H1 (cell line): ENCODE measurements at regions not wholly inside any gene's neighbourhood (a gene's known extent, or its start where the extent isn't known, plus 50 kb on each side); places are given as distances from the start of the nearest gene placed in this dataset.

Source experiments
- CTCF ChIA-PET: fragments of 300-600 bp; sonication (Branson Sonifier 250); formaldehyde crosslinking; loops from one replicate; lab custom pipeline; 2021; ENCODE audit not compliant: partially characterized antibody; lab: Charles Lee
- POLR2A ChIA-PET: fragments of 300-600 bp; sonication (Branson Sonifier 250); formaldehyde crosslinking; loops from one replicate; lab custom pipeline; 2021; ENCODE audit warnings: inconsistent platforms; ENCODE audit not compliant: partially characterized antibody; lab: Charles Lee
- DNase-seq, 2 experiments: peaks; one replicate each; pipeline versions ENCODE4 v3.0.0 to v3.0.0-alpha.2; 2010 to 2022; ENCODE audit warnings: low spot score in 2 of 2, low read depth in 1 of 2, mixed read lengths in 1 of 2
- FAIRE-seq: peaks from 2 replicates; lab custom pipeline; 2011; peaks lifted over from hg19 to GRCh38; lab: Jason Lieb, UNC
- H2AFZ ChIP-seq: 2 replicates; pipeline ENCODE4 v1.8.1; 2012; ENCODE audit warnings: low read length, inconsistent platforms
- H2AK5ac ChIP-seq: 2 replicates; pipeline ENCODE4 v1.6.1; 2013; ENCODE audit warnings: low read depth, low read length
- H2BK120ac ChIP-seq: replicated peaks from 2 replicates; pipeline ENCODE3; 2013; ENCODE audit warnings: low read depth, low read length, inconsistent platforms
- H2BK12ac ChIP-seq: 2 replicates; pipeline ENCODE4 v1.6.1; 2013; ENCODE audit warnings: low read depth, low read length
- H2BK15ac ChIP-seq: 2 replicates; pipeline ENCODE4 v1.6.1; 2013; ENCODE audit warnings: low read length
- H2BK20ac ChIP-seq: 2 replicates; pipeline ENCODE4 v1.6.1; 2013; ENCODE audit warnings: low read length
- H2BK5ac ChIP-seq: 2 replicates; pipeline ENCODE4 v1.6.1; 2013; ENCODE audit warnings: low read depth, low read length
- H3K14ac ChIP-seq: 2 replicates; pipeline ENCODE4 v1.6.1; 2013; ENCODE audit warnings: inconsistent platforms; ENCODE audit not compliant: insufficient read length
- H3K18ac ChIP-seq: 2 replicates; pipeline ENCODE4 v1.6.1; 2013; ENCODE audit warnings: low read length; ENCODE audit errors: extremely low read depth
- H3K23ac ChIP-seq: 2 replicates; pipeline ENCODE4 v1.6.1; 2013; ENCODE audit warnings: inconsistent platforms; ENCODE audit not compliant: insufficient read length
- H3K23me2 ChIP-seq: 2 replicates; pipeline ENCODE4 v1.6.1; 2013; ENCODE audit warnings: low read depth, low read length
- H3K27ac ChIP-seq: 2 replicates; pipeline ENCODE4 v1.6.1; 2011; ENCODE audit warnings: low read depth, low read length, inconsistent platforms
- H3K27me3 ChIP-seq, 4 experiments: replicated peaks in 1 of 4; 1 replicate in 1 of 4; 2 replicates in 3 of 4; pipeline versions ENCODE4 v1.6.1 to v1.8.1; 2011 to 2013; ENCODE audit warnings: low read length in 3 of 4, mild to moderate bottlenecking in 3 of 4, inconsistent platforms in 2 of 4, mixed read lengths in 2 of 4, moderate library complexity in 1 of 4; ENCODE audit not compliant: control insufficient read depth in 3 of 4, insufficient read depth in 3 of 4; ENCODE audit errors: extremely low read depth in 1 of 4
- H3K36me3 ChIP-seq, 4 experiments: 2 replicates each; pipeline versions ENCODE4 v1.6.1 to v1.8.1; 2011 to 2013; ENCODE audit warnings: mild to moderate bottlenecking in 4 of 4, low read length in 3 of 4, moderate library complexity in 2 of 4, control low read depth in 1 of 4, inconsistent platforms in 1 of 4; ENCODE audit not compliant: insufficient read depth in 4 of 4, control insufficient read depth in 2 of 4
- H3K4ac ChIP-seq: replicated peaks from 2 replicates; pipeline ENCODE3; 2013; ENCODE audit warnings: low read length, low read depth, mixed read lengths, inconsistent platforms; ENCODE audit not compliant: insufficient read length
- H3K4me1 ChIP-seq, 4 experiments: replicated peaks in 1 of 4; 1 replicate in 1 of 4; 2 replicates in 3 of 4; pipeline versions ENCODE4 v1.6.1 to v1.8.1; 2011 to 2013; ENCODE audit warnings: low read length in 3 of 4, inconsistent platforms in 2 of 4, mixed read lengths in 1 of 4; ENCODE audit not compliant: insufficient read depth in 4 of 4, control insufficient read depth in 3 of 4
- H3K4me2 ChIP-seq, 2 experiments: 2 replicates each; pipeline versions ENCODE4 v1.6.1 to v1.8.1; 2011 to 2013; ENCODE audit warnings: low read depth in 2 of 2, low read length in 2 of 2, control low read depth in 1 of 2, inconsistent platforms in 1 of 2, mild to moderate bottlenecking in 1 of 2; ENCODE audit not compliant: insufficient read depth in 1 of 2
- H3K4me3 ChIP-seq, 4 experiments: fragments of 200-600, 300-600 bp in 1 of 4; sonication (generic), shearing (Covaris generic), sonication (Bioruptor Twin) in 1 of 4; 2 replicates each; pipeline versions ENCODE4 v1.5.1 to v1.8.1; 2011 to 2016; ENCODE audit warnings: low read length in 4 of 4, low read depth in 3 of 4, control low read depth in 2 of 4, inconsistent platforms in 2 of 4, mild to moderate bottlenecking in 2 of 4, mixed read lengths in 1 of 4, moderate library complexity in 1 of 4; ENCODE audit not compliant: insufficient read depth in 2 of 4; ENCODE audit errors: extremely low read depth in 1 of 4
- H3K56ac ChIP-seq: replicated peaks from 2 replicates; pipeline ENCODE3; 2013; ENCODE audit warnings: low read depth, mild to moderate bottlenecking, mixed read lengths, low read length, inconsistent platforms; ENCODE audit not compliant: insufficient read length
- H3K79me1 ChIP-seq: 2 replicates; pipeline ENCODE4 v1.6.1; 2013; ENCODE audit warnings: low read depth, low read length, control low read depth
- H3K79me2 ChIP-seq, 2 experiments: 2 replicates each; pipeline versions ENCODE4 v1.6.1 to v1.8.1; 2012 to 2013; ENCODE audit warnings: low read length in 2 of 2, mild to moderate bottlenecking in 2 of 2, inconsistent platforms in 1 of 2; ENCODE audit not compliant: insufficient read depth in 2 of 2, control insufficient read depth in 1 of 2
- H3K9ac ChIP-seq, 4 experiments: replicated peaks in 1 of 4; 1 replicate in 1 of 4; 2 replicates in 3 of 4; pipeline versions ENCODE4 v1.6.1 to v1.8.1; 2011 to 2013; ENCODE audit warnings: low read depth in 3 of 4, low read length in 3 of 4, control low read depth in 2 of 4, mild to moderate bottlenecking in 2 of 4, moderate library complexity in 2 of 4, inconsistent platforms in 1 of 4; ENCODE audit errors: extremely low read depth in 1 of 4
- H3K9me3 ChIP-seq, 2 experiments: 2 replicates each; pipeline versions ENCODE4 v1.6.1 to v1.8.1; 2012 to 2013; ENCODE audit warnings: mild to moderate bottlenecking in 2 of 2, moderate library complexity in 2 of 2, control low read depth in 1 of 2, inconsistent platforms in 1 of 2, low read depth in 1 of 2, low read length in 1 of 2, mixed read lengths in 1 of 2; ENCODE audit not compliant: insufficient read depth in 2 of 2
- H4K20me1 ChIP-seq, 2 experiments: replicated peaks in 1 of 2; 2 replicates each; pipeline versions ENCODE3 to v1.8.1; 2011 to 2013; ENCODE audit warnings: inconsistent platforms in 2 of 2, low read length in 2 of 2, mild to moderate bottlenecking in 1 of 2; ENCODE audit not compliant: insufficient read depth in 2 of 2, control insufficient read depth in 1 of 2
- H4K5ac ChIP-seq: 2 replicates; pipeline ENCODE4 v1.6.1; 2013; ENCODE audit warnings: low read length, low read depth, mixed read lengths, inconsistent platforms; ENCODE audit not compliant: insufficient read length
- H4K8ac ChIP-seq: 2 replicates; pipeline ENCODE4 v1.8.0; 2013; ENCODE audit warnings: mild to moderate bottlenecking, moderate library complexity, low read length, inconsistent platforms; ENCODE audit not compliant: insufficient read depth; ENCODE audit errors: extremely low read depth
- H4K91ac ChIP-seq: replicated peaks from 2 replicates; pipeline ENCODE3; 2013; ENCODE audit warnings: low read length, mixed read lengths, inconsistent platforms; ENCODE audit not compliant: insufficient read length
- CEBPB ChIP-seq: IDR thresholded peaks from 2 replicates; pipeline ENCODE4 v1.6.1; 2012; ENCODE audit warnings: low read depth, low read length
- SAP30 ChIP-seq: fragments of 300-600 bp; sonication (generic); IDR thresholded peaks from 2 replicates; pipeline ENCODE4 v1.7.1; 2012; ENCODE audit warnings: low read length, moderate library complexity, mild to moderate bottlenecking, inconsistent platforms; ENCODE audit not compliant: insufficient read depth, insufficient replicate concordance
- SP2 ChIP-seq: IDR thresholded peaks from 2 replicates; pipeline ENCODE4 v1.6.1; 2012; ENCODE audit warnings: mild to moderate bottlenecking, low read length, inconsistent platforms
- TCF12 ChIP-seq: IDR thresholded peaks from 2 replicates; pipeline ENCODE4 v1.6.1; 2011; ENCODE audit warnings: low read depth, mild to moderate bottlenecking, low read length
- YY1 ChIP-seq: IDR thresholded peaks from 2 replicates; pipeline ENCODE4 v1.6.1; 2011; ENCODE audit warnings: low read depth, mild to moderate bottlenecking, low read length
- WGBS, 2 experiments: shearing (Covaris generic) in 1 of 2; methylation state at CpG; one replicate each; pipeline versions ENCODE4 v1.1.6 to v1.1.7; 2013 to 2015; ENCODE audit warnings: low lambda C conversion rate in 2 of 2, mixed read lengths in 2 of 2, inconsistent platforms in 1 of 2, low coverage in 1 of 2, missing lambda C conversion rate in 1 of 2; ENCODE audit not compliant: insufficient replicate concordance in 2 of 2, insufficient coverage in 1 of 2, insufficient read length in 1 of 2; ENCODE audit errors: extremely low coverage in 1 of 2, missing lambda C conversion rate in 1 of 2; 5-methylcytosine and 5-hydroxymethylcytosine counted together
- TF ChIP-seq, protein P1 (sequence below), 3 experiments: IDR thresholded peaks; 1 replicate in 2 of 3; 2 replicates in 1 of 3; pipeline versions ENCODE4 v1.5.1 to v1.6.1; 2011; ENCODE audit warnings: low read length in 3 of 3, mild to moderate bottlenecking in 3 of 3, inconsistent platforms in 2 of 3, low read depth in 1 of 3, moderate library complexity in 1 of 3; ENCODE audit not compliant: insufficient read depth in 1 of 3; ENCODE audit errors: control extremely low read depth in 1 of 3

GRCh38 chr12:97017213-97017612 is 110.2 kb downstream of the NEDD1 start:
- no peak overlapping the region for H4K91ac ChIP-seq
- CTCF ChIA-PET = no interaction called here
- no peak overlapping the region for H3K27ac ChIP-seq
- H3K4ac ChIP-seq = no peak overlapping the region
- peaks cover 9 to 11% of the 10 kb centered on the region in 2 experiments; a peak in 3 of 4 replicates for H3K9me3 ChIP-seq
- H3K79me1 ChIP-seq = no peaks in the 10 kb centered on the region
- no peak overlapping the region for H3K23ac ChIP-seq
- POLR2A ChIA-PET = no interaction called here
- H3K79me2 ChIP-seq = no peaks in the 10 kb centered on the region
- H3K36me3 ChIP-seq = 0 out of 8 replicates have a peak, but pooled peaks cover 0 to under 1% (median 0%) of the 10 kb centered on the region in 4 experiments
- no peak overlapping the region for H3K56ac ChIP-seq
- H4K20me1 ChIP-seq = no peaks in the 10 kb centered on the region
- DNase-seq (no peak), FAIRE-seq (no peak)
- no peak overlapping the region for H3K14ac ChIP-seq
- H3K18ac ChIP-seq = no peak overlapping the region
- H2BK12ac ChIP-seq = no peak overlapping the region
- no peak overlapping the region for H3K4me2 ChIP-seq
- no peak for TF ChIP-seq SP2
- TF ChIP-seq SAP30 = no peak
- TF ChIP-seq YY1 = no peak
- TF ChIP-seq, protein P1, sequence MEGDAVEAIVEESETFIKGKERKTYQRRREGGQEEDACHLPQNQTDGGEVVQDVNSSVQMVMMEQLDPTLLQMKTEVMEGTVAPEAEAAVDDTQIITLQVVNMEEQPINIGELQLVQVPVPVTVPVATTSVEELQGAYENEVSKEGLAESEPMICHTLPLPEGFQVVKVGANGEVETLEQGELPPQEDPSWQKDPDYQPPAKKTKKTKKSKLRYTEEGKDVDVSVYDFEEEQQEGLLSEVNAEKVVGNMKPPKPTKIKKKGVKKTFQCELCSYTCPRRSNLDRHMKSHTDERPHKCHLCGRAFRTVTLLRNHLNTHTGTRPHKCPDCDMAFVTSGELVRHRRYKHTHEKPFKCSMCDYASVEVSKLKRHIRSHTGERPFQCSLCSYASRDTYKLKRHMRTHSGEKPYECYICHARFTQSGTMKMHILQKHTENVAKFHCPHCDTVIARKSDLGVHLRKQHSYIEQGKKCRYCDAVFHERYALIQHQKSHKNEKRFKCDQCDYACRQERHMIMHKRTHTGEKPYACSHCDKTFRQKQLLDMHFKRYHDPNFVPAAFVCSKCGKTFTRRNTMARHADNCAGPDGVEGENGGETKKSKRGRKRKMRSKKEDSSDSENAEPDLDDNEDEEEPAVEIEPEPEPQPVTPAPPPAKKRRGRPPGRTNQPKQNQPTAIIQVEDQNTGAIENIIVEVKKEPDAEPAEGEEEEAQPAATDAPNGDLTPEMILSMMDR (IDR thresholded peaks at IDR 0.05; ENCODE audit: control extremely low read depth in 1 of 3, insufficient read depth in 1 of 3, low read depth in 1 of 3, low read length in 3 of 3) = no peak
- TF ChIP-seq TCF12 = no peak
- no peak for TF ChIP-seq CEBPB
- no peak overlapping the region for H2BK120ac ChIP-seq
- no peaks in the 10 kb centered on the region for H3K27me3 ChIP-seq
- no peak overlapping the region for H4K5ac ChIP-seq
- no peak overlapping the region for H3K4me3 ChIP-seq
- no peak overlapping the region for H2BK15ac ChIP-seq
- no peak overlapping the region for H2AFZ ChIP-seq
- no peak overlapping the region for H2BK5ac ChIP-seq
- H2AK5ac ChIP-seq = no peak overlapping the region
- WGBS, 2 experiments = 84% methylated on average over 3 of the region's 3 CpGs; no CpG with 5 or more reads in 1 of the 2 experiments
- no peak overlapping the region for H4K8ac ChIP-seq
- H3K23me2 ChIP-seq = no peaks in the 10 kb centered on the region; the same call in 1 of the 2 replicates
- no peak overlapping the region for H3K9ac ChIP-seq
- H2BK20ac ChIP-seq = no peak overlapping the region
- no peaks in the 10 kb centered on the region for H3K4me1 ChIP-seq
